ENCODE measurements at regions not wholly inside any gene's neighbourhood (a gene's known extent, or its start where the extent isn't known, plus 50 kb on each side); places are given as distances from the start of the nearest gene placed in this dataset.
"Not testable (repeated sequence)": the region's sequence is repeated elsewhere in the genome, so short reads cannot be mapped to it uniquely, and the experiment has no call there.

- DNase-seq (ENCODE audit: low spot score), result no peak
Measured at GRCh38 chr3:22386107-22386506, 635.1 kb upstream of the ZNF385D start.

GRCh38 chr3:22392286-22392685, 641.3 kb upstream of the ZNF385D start:
- DNase-seq (ENCODE audit: low spot score), result no peak

DNA sequence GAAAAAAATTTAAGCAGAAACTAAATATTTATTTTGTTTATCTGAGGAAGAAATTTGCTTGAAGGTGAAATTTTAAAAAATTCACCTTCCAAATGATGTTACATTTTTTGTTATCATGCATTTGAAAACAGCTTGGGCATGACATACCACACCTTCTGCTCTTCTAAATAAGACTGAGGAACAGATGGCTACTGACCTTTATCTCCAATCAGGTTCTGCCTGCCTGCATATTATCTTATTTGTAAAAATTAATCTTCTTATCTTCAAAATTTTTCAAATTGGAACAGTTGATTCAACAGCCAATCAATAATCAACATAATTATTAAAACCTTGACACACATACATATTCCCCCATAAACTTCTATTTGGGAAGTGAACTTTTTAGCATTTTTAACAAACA, 641.8 kb upstream of the ZNF385D start:
- DNase-seq (ENCODE audit: low spot score), result no peak

GRCh38 chr3:22399566-22399965, 648.6 kb upstream of the ZNF385D start:
- no peak for DNase-seq (ENCODE audit: low spot score)

DNA sequence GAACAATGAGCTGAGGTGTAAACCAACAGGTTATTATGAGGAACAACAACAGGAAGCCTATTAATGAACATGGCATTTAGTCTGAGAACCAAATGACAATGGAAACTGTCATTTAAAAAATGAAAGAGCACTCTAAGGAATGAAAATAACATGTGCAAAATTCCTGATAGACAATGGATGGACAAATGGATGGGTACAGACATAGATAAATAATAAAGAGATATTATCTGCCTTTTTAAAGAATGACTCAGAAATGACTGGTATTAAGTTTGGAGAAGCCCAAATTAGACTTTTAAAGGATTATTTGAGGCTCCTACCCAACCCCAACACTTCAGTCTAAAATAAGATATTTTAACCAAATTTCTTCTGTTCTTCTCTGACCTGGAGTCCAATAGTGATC, 650.5 kb upstream of the ZNF385D start:
- no peak for DNase-seq (ENCODE audit: low spot score)

- no peak for DNase-seq (ENCODE audit: low spot score)
Measured at GRCh38 chr3:22414239-22414638, 663.2 kb upstream of the ZNF385D start.

GRCh38 chr3:22416838-22417446, 665.9 kb upstream of the ZNF385D start:
- not testable (repeated sequence) for DNase-seq (ENCODE audit: low spot score)

GRCh38 chr3:22419261-22419660, 668.3 kb upstream of the ZNF385D start:
- DNase-seq (ENCODE audit: low spot score), result no peak

- DNase-seq (ENCODE audit: low spot score), result no peak
Measured at GRCh38 chr3:22421589-22421988, 670.6 kb upstream of the ZNF385D start.

GRCh38 chr3:22431334-22431733, 680.3 kb upstream of the ZNF385D start:
- no peak for DNase-seq (ENCODE audit: low spot score)

DNA sequence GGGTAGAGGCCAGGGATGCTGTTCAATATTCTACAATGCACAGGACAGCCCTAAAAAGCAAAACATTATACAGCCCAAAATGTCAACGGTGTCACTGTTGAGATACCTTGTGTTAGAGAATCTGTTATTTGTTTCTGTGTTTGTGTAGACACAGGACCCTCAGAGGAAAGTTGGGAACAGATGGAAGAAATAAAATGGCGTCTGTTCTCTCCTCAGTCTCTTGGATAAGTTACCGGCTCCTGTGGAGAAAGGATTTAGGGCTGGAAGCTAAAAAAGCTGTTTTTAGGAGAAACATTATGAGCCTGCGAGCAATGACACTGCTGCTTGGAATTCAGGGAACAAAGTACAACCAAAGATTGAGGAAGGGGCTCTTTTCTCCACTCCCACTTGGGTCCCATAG, 688.6 kb upstream of the ZNF385D start:
- no peak for DNase-seq (ENCODE audit: low spot score)

DNA sequence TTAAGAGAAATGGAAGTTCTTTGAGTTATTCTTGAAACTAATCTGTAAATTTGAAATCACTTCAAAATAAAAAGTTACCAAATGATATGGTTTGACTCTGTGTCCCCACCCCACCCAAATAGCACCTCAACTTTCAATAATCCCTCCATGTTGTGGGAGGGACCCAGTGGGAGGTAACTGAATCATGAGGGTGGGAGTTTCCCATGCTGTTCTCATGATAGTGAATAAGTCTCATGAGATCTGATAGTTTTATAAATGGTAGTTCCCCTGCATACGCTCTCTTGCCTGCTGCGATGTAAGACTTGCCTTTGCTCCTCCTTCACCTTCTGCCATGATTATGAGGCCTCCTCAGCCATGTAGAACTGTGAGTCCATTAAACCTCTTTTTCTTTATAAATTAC, 690.7 kb upstream of the ZNF385D start:
- no peak for DNase-seq (ENCODE audit: low spot score)

DNA sequence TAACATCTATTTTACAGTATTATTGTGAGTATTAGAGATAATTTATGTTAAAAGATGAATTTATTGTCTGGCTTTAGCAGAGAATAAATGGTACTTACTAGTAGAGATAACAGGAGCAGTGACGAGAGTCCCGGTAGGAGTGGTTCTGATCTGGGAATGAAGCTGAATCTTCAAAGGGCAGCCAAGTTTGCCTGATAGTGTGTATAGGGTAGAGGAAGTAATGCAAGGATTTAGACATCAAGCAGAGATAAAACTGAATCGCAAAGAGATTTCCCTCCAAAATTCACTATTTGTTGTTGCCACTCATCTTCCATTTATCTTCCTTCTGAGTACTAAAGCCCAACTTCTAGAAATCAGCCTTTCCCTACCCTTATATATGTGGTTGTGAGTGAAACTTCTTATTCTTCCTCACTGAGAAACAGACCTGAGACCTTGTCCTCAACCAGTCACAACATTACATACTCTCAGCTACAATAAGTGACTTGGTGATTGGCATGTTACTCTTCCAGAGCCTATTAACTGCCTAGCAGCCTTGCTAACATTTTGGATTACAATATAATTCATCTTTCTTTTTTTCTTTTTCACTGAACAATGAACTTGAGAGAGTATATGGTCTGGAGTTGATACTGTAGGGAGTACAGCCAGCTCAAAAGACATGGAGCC, 692.7 kb upstream of the ZNF385D start:
- no peak for DNase-seq (ENCODE audit: low spot score)

- not testable (repeated sequence) for DNase-seq (ENCODE audit: low spot score)
Measured at GRCh38 chr3:22445336-22445735, 694.3 kb upstream of the ZNF385D start.

- no peak for DNase-seq (ENCODE audit: low spot score)
Measured at GRCh38 chr3:22450786-22451400, 699.9 kb upstream of the ZNF385D start.

GRCh38 chr3:22451501-22451900, 700.5 kb upstream of the ZNF385D start:
- no peak for DNase-seq (ENCODE audit: low spot score)

GRCh38 chr3:22453906-22454535, 703.0 kb upstream of the ZNF385D start:
- DNase-seq (ENCODE audit: low spot score), result no peak

- DNase-seq (ENCODE audit: low spot score), result no peak
Measured at GRCh38 chr3:22469995-22470394, 719.0 kb upstream of the ZNF385D start.

- DNase-seq (ENCODE audit: low spot score), result no peak
Measured at GRCh38 chr3:22471557-22471956, 720.5 kb upstream of the ZNF385D start.

GRCh38 chr3:22474706-22475445, 723.9 kb upstream of the ZNF385D start:
- DNase-seq (ENCODE audit: low spot score), result no peak

DNA sequence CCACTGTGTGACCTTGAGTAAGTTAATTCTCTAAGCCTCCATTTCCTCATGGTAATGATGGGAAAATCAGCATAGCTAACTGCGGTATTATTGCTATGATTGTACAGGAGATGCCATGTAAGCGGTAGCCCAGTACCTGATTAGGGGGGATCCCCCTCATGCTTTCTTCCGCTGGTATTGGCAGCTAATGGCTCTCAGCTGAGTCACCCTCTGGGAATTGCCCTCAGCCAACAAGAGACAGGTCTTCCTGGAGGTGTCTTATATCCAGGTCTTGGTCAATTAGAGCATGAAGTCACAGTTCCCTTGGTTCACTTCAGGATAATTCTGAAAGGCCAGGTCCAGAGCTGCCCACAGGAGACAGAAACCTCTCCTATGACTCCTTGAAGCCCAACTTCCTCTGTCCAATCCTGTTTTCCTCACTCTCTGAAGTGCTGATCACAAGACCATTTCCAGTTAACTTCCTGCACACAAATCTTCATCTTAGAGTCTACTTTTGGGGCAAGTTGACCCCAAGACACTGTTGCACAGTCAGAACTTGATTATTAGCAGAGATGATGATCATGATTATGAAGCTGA, 724.7 kb upstream of the ZNF385D start:
- no peak for DNase-seq (ENCODE audit: low spot score)

DNA sequence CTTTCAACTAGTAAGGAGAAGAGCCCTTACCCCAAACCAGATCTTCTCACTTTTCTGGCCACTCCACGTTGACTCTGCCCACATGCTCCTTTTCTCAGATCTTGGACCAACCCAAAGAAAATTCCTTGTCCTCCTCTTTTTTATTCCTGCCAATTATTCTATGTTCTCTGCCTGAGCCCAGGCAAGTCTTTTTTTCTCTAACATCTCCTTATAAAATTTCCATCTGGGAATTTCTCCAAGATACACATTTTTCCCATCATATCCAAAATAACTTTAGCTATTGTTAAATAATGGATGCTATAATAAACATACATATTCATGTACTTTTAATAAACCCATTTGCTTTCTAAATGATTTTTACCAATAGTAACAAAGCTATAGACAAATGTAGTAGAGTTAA, 726.0 kb upstream of the ZNF385D start:
- no peak for DNase-seq (ENCODE audit: low spot score)
